Ishikawa (cell line): ENCODE measurements at regions not wholly inside any gene's neighbourhood (a gene's known extent, or its start where the extent isn't known, plus 50 kb on each side); places are given as distances from the start of the nearest gene placed in this dataset.

Experiments
- CEBPB ChIP-seq: IDR thresholded peaks from 2 replicates; pipeline ENCODE4 v1.6.1; 2012
- EGR1 ChIP-seq: IDR thresholded peaks from 2 replicates; pipeline ENCODE4 v1.6.1; 2012
- EP300 ChIP-seq: IDR thresholded peaks from 2 replicates; pipeline ENCODE4 v1.6.1; 2012; ENCODE audit warnings: borderline replicate concordance
- FOXM1 ChIP-seq: IDR thresholded peaks from 2 replicates; pipeline ENCODE4 v1.6.1; 2012; ENCODE audit warnings: low read depth, borderline replicate concordance
- MAX ChIP-seq: IDR thresholded peaks from 2 replicates; pipeline ENCODE4 v1.6.1; 2012
- NFIC ChIP-seq: IDR thresholded peaks from 2 replicates; pipeline ENCODE4 v1.6.1; 2012
- RAD21 ChIP-seq: IDR thresholded peaks from 2 replicates; pipeline ENCODE4 v1.6.1; 2012; ENCODE audit warnings: low read depth
- REST ChIP-seq: IDR thresholded peaks from 2 replicates; pipeline ENCODE4 v1.6.1; 2012; ENCODE audit warnings: low read depth, mild to moderate bottlenecking
- TAF1 ChIP-seq: IDR thresholded peaks from 2 replicates; pipeline ENCODE4 v1.6.1; 2012; ENCODE audit warnings: low read depth, mild to moderate bottlenecking
- USF1 ChIP-seq: IDR thresholded peaks from 2 replicates; pipeline ENCODE4 v1.6.1; 2012
- YY1 ChIP-seq: IDR thresholded peaks from 2 replicates; pipeline ENCODE4 v1.6.1; 2012; ENCODE audit warnings: low read depth
- ZBTB7A ChIP-seq: IDR thresholded peaks from 2 replicates; pipeline ENCODE4 v1.6.1; 2012; ENCODE audit warnings: low read depth

GRCh38 chr9:99569840-99570239, 251.8 kb upstream of the NR4A3 start:
- no peak for TF ChIP-seq FOXM1
- no peak for TF ChIP-seq MAX
- TF ChIP-seq USF1 = no peak
- TF ChIP-seq REST = no peak
- TF ChIP-seq EP300 = no peak
- TF ChIP-seq NFIC = no peak
- TF ChIP-seq RAD21 = no peak
- no peak for TF ChIP-seq TAF1
- no peak for TF ChIP-seq CEBPB
- TF ChIP-seq YY1 = no peak
- no peak for TF ChIP-seq EGR1
- TF ChIP-seq ZBTB7A = no peak
